AG09309 (cell line): ENCODE measurements at regions not wholly inside any gene's neighbourhood (a gene's known extent, or its start where the extent isn't known, plus 50 kb on each side); places are given as distances from the start of the nearest gene placed in this dataset.
"Not testable (repeated sequence)": the region's sequence is repeated elsewhere in the genome, so short reads cannot be mapped to it uniquely, and the experiment has no call there.

Experiments used
- DNase-seq: peaks from one replicate; pipeline ENCODE4 v3.0.0-alpha.2; 2010; ENCODE audit warnings: low read depth
- H3K4me3 ChIP-seq: 2 replicates; pipeline ENCODE4 v1.5.1; 2011; ENCODE audit warnings: mild to moderate bottlenecking, low read depth, low read length, moderate library complexity; ENCODE audit not compliant: control insufficient read depth
- TF ChIP-seq, protein P1 (sequence below): IDR thresholded peaks from 2 replicates; pipeline ENCODE4 v1.5.1; 2011; ENCODE audit warnings: mild to moderate bottlenecking, low read depth, low read length, inconsistent platforms; ENCODE audit not compliant: insufficient read depth, control insufficient read depth; ENCODE audit errors: missing control alignments

GRCh38 chr4:8681391-8681790 lies 88.8 kb downstream of the CPZ start:
- DNase-seq = no peak
- TF ChIP-seq, protein P1, sequence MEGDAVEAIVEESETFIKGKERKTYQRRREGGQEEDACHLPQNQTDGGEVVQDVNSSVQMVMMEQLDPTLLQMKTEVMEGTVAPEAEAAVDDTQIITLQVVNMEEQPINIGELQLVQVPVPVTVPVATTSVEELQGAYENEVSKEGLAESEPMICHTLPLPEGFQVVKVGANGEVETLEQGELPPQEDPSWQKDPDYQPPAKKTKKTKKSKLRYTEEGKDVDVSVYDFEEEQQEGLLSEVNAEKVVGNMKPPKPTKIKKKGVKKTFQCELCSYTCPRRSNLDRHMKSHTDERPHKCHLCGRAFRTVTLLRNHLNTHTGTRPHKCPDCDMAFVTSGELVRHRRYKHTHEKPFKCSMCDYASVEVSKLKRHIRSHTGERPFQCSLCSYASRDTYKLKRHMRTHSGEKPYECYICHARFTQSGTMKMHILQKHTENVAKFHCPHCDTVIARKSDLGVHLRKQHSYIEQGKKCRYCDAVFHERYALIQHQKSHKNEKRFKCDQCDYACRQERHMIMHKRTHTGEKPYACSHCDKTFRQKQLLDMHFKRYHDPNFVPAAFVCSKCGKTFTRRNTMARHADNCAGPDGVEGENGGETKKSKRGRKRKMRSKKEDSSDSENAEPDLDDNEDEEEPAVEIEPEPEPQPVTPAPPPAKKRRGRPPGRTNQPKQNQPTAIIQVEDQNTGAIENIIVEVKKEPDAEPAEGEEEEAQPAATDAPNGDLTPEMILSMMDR = no peak
- H3K4me3 ChIP-seq = no peak overlapping the region

DNA sequence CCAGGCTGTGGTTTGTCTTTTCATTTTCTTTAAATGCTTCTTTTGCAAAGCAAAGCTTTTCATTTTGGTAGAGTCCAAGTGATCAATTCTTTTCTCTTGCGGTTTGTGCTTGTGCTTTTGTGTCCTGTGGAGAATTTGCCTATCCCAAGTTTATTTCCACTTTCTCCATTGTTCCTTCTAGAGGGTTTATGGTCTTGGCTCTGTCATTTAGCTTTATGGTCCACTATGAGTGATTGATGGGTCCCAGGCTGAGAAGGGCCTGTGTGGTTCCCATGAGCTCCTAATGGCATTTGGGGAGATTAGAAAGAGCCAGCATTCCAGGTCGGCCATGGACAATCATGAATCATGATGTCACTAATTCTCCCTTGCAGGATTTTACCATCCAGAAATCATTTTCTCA lies 86.5 kb downstream of the CPZ start:
- DNase-seq = no peak
- TF ChIP-seq, protein P1 = no peak
- no peak overlapping the region for H3K4me3 ChIP-seq

- TF ChIP-seq, protein P1 = no peak
- no peak for DNase-seq
- H3K4me3 ChIP-seq = no peak overlapping the region
Observed at GRCh38 chr4:8676676-8677075, 84.1 kb downstream of the CPZ start.

GRCh38 chr4:8675906-8676305 lies 83.3 kb downstream of the CPZ start:
- TF ChIP-seq, protein P1 = no peak
- H3K4me3 ChIP-seq = no peak overlapping the region
- no peak for DNase-seq

GRCh38 chr4:8675383-8675782 lies 82.8 kb downstream of the CPZ start:
- no peak for DNase-seq
- TF ChIP-seq, protein P1 = no peak
- H3K4me3 ChIP-seq = no peak overlapping the region

DNA sequence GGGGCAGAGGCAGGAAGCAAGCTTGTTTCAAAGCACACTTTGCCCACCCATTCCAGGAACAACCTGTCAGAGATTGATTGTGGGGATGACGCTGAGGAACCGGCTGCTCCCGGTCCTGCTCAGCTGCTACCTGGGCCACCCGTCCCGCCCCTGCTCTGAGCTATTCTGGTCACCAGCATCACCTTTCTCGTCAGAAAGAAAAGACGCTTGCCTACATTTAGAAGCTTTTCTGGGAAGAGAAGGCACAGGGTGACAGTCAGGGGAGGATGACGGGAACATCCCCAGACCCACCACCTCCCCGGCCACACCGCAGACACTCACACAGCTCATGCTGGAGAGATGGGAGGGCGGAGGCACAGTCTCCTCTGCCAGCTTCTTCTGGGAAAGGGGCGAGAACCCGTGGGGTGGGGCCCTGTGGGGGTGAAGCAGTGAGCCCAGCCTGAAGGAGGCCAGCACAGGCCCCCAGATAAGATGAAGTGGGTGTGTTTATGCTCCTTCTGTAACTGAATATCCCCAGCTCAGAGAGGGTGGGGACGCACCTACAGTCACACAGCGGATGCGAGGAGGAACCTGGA lies 81.8 kb downstream of the CPZ start:
- TF ChIP-seq, protein P1 = no peak
- H3K4me3 ChIP-seq = no peak overlapping the region
- no peak for DNase-seq

DNA sequence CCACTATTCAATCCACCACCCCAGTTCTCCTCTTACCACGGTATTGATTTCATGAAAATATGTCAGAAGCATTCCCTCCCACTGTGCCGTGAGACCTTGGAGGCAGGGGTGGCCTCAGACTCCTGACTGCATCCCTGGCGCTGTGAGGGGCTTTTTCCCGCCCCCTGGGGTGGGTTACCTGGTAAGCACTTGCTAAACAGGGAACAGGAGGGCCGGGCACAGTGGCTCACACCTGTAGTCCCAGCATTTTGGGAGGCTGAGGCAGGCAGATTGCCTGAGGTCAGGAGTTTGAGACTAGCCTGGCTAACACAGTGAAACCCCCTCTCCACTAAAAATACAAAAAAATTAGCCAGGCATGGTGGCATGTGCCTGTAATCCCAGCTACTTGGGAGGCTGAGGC lies 80.5 kb downstream of the CPZ start:
- DNase-seq = not testable (repeated sequence)

More for the DNA sequence above, 80.5 kb downstream of the CPZ start:
- H3K4me3 ChIP-seq = not testable (repeated sequence)
